GM12878 (cell line): ENCODE measurements at regions not wholly inside any gene's neighbourhood (a gene's known extent, or its start where the extent isn't known, plus 50 kb on each side); places are given as distances from the start of the nearest gene placed in this dataset.

ENCODE experiments used
- ATAC-seq: fragments of 200-7000 bp; cut with Tn5 transposase; 3 replicates; pipeline ENCODE4 v1.9.1; 2020; ENCODE audit warnings: mild to moderate bottlenecking, moderate library complexity
- BruUV-seq: library from RNA; stranded (reverse); fragments of 400-500 nt; replicated peaks from 2 replicates; lab custom pipeline; 2021; lab: Mats Ljungman, UMichigan
- CTCF ChIA-PET: fragments of 300-600 bp; sonication (Branson Sonifier 250); formaldehyde crosslinking; extraction: SDS; loops from one replicate; lab custom pipeline; 2021; ENCODE audit warnings: inconsistent platforms; lab: Yijun Ruan, JAX
- POLR2A ChIA-PET: fragments of 350-600 bp; formaldehyde crosslinking; extraction: SDS; loops from one replicate; lab custom pipeline; 2021; ENCODE audit warnings: inconsistent platforms; lab: Charles Lee
- RAD21 ChIA-PET: fragments of 300-600 bp; sonication (Branson Sonifier 250); formaldehyde crosslinking; loops from one replicate; lab custom pipeline; 2023; ENCODE audit warnings: antibody characterized with exemption; ENCODE audit not compliant: unreplicated experiment; lab: Charles Lee
- SMC1A ChIA-PET: fragments of 300-600 bp; sonication (Branson Sonifier 250); formaldehyde crosslinking; loops from one replicate; lab custom pipeline; 2023; ENCODE audit not compliant: unreplicated experiment, uncharacterized antibody; lab: Charles Lee
- DNase-seq: peaks from one replicate; pipeline ENCODE4 v3.0.0-alpha.2; 2011; ENCODE audit warnings: low read depth, low spot score
- FAIRE-seq: peaks from 3 replicates; lab custom pipeline; 2011; peaks lifted over from hg19 to GRCh38; lab: Jason Lieb, UNC
- H2AFZ ChIP-seq: 2 replicates; pipeline ENCODE4 v1.6.0; 2011; ENCODE audit warnings: low read depth, low read length, control low read depth; ENCODE audit not compliant: control insufficient read depth
- H3K27ac ChIP-seq: 2 replicates; pipeline ENCODE4 v1.5.1; 2011; ENCODE audit warnings: control low read depth; ENCODE audit not compliant: control insufficient read depth, insufficient read depth
- H3K27me3 ChIP-seq, 2 experiments: replicated peaks in 1 of 2; 2 replicates each; pipeline versions ENCODE4 v1.6.0 to v1.6.1; 2011; ENCODE audit warnings: low read length in 1 of 2; ENCODE audit not compliant: control insufficient read depth in 2 of 2, insufficient read depth in 2 of 2
- H3K36me3 ChIP-seq, 2 experiments: 2 replicates each; pipeline ENCODE4 v1.5.1; 2011; ENCODE audit warnings: low read length in 1 of 2; ENCODE audit not compliant: control insufficient read depth in 2 of 2, insufficient read depth in 2 of 2
- H3K4me1 ChIP-seq: 2 replicates; pipeline ENCODE4 v1.6.1; 2011; ENCODE audit warnings: mild to moderate bottlenecking, low read length, moderate library complexity, mixed read lengths; ENCODE audit not compliant: control insufficient read depth, insufficient read depth
- H3K4me2 ChIP-seq: 2 replicates; pipeline ENCODE4 v1.6.0; 2011; ENCODE audit warnings: control low read depth; ENCODE audit not compliant: control insufficient read depth, insufficient read depth
- H3K4me3 ChIP-seq: fragments of 200-600 bp; sonication (generic); 2 replicates; pipeline ENCODE4 v1.5.1; 2016
- H3K79me2 ChIP-seq: 2 replicates; pipeline ENCODE4 v1.6.0; 2011; ENCODE audit warnings: low read length; ENCODE audit not compliant: control insufficient read depth, insufficient read depth
- H3K9ac ChIP-seq: 2 replicates; pipeline ENCODE4 v1.8.0; 2011; ENCODE audit warnings: low read length, control low read depth, mixed read lengths; ENCODE audit not compliant: control insufficient read depth, insufficient read depth
- H3K9me3 ChIP-seq: replicated peaks from 3 replicates; pipeline ENCODE4 v1.5.1; 2011; ENCODE audit warnings: mild to moderate bottlenecking, low read length; ENCODE audit not compliant: control insufficient read depth, insufficient read depth
- H4K20me1 ChIP-seq: 2 replicates; pipeline ENCODE4 v1.6.0; 2011; ENCODE audit not compliant: control insufficient read depth, insufficient read depth
- CEBPB ChIP-seq, 2 experiments: fragments of 150-350 bp in 1 of 2; IDR thresholded peaks; 2 replicates each; pipeline ENCODE4 v1.6.1; 2012 to 2014; ENCODE audit warnings: low read depth in 2 of 2, low read length in 2 of 2, borderline replicate concordance in 1 of 2, inconsistent platforms in 1 of 2
- DPF2 ChIP-seq: fragments of 450-650 bp; IDR thresholded peaks from 2 replicates; pipeline ENCODE4 v1.6.1; 2017; ENCODE audit warnings: mild to moderate bottlenecking
- RFX5 ChIP-seq: IDR thresholded peaks from 2 replicates; pipeline ENCODE4 v1.6.1; 2011; ENCODE audit warnings: low read depth, low read length, improper control_type of control experiment
- RUNX3 ChIP-seq: IDR thresholded peaks from 2 replicates; pipeline ENCODE4 v1.6.1; 2012; ENCODE audit warnings: low read length, inconsistent platforms
- TAF1 ChIP-seq: IDR thresholded peaks from 2 replicates; pipeline ENCODE4 v1.6.1; 2011; ENCODE audit warnings: mild to moderate bottlenecking, low read depth, low read length, borderline replicate concordance
- WRNIP1 ChIP-seq: IDR thresholded peaks from 2 replicates; pipeline ENCODE4 v1.6.1; 2011; ENCODE audit warnings: low read depth, low read length, improper control_type of control experiment, borderline replicate concordance
- ZBTB40 ChIP-seq: fragments of 450-650 bp; IDR thresholded peaks from 2 replicates; pipeline ENCODE4 v1.6.1; 2016; ENCODE audit warnings: mild to moderate bottlenecking, moderate library complexity, borderline replicate concordance
- ZNF274 ChIP-seq: IDR thresholded peaks from one replicate; pipeline ENCODE4 v1.8.0; 2011; ENCODE audit not compliant: insufficient read length, insufficient read depth
- WGBS: methylation state at CpG from one replicate; pipeline ENCODE4 v1.1.6; 2016; ENCODE audit warnings: low lambda C conversion rate; ENCODE audit not compliant: insufficient replicate concordance, insufficient coverage; ENCODE audit errors: missing lambda C conversion rate; 5-methylcytosine and 5-hydroxymethylcytosine counted together
- in situ Hi-C: fragments of 300-500 bp; cut with MboI; formaldehyde crosslinking; loops from 9 replicates; pipeline ENCODE4 v1.14.3; 2018; ENCODE audit warnings: mixed read lengths
- intact Hi-C: fragments of 100-400 bp; cut with micrococcal nuclease; formaldehyde crosslinking; loops from one replicate; pipeline ENCODE4 v1.14.2; 2022; ENCODE audit not compliant: unreplicated experiment

DNA sequence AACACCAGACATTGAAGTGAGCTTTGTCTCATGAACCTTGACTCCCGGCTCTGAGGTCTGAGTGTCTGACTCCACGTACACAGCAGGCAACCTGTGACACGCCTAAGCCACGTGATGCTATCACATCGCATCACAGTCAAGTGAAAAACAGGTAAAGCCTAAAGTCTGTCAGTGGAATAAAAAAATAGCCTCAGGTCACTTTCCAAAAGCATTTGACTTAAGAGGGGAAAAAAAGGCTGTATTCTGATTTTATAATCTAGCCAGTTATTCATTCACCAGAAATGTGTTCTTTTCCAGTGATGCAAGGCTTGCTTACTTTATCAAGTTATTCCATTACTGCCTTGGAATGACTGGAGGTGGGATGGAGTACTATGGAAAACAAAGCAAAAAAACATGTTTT is 163.2 kb upstream of the HMCN1 start (continued):
- no peak for TF ChIP-seq ZBTB40
- no peak for TF ChIP-seq ZNF274
- no peak for TF ChIP-seq RFX5
- no peak for TF ChIP-seq DPF2
- TF ChIP-seq TAF1: no peak
- TF ChIP-seq WRNIP1: no peak

DNA sequence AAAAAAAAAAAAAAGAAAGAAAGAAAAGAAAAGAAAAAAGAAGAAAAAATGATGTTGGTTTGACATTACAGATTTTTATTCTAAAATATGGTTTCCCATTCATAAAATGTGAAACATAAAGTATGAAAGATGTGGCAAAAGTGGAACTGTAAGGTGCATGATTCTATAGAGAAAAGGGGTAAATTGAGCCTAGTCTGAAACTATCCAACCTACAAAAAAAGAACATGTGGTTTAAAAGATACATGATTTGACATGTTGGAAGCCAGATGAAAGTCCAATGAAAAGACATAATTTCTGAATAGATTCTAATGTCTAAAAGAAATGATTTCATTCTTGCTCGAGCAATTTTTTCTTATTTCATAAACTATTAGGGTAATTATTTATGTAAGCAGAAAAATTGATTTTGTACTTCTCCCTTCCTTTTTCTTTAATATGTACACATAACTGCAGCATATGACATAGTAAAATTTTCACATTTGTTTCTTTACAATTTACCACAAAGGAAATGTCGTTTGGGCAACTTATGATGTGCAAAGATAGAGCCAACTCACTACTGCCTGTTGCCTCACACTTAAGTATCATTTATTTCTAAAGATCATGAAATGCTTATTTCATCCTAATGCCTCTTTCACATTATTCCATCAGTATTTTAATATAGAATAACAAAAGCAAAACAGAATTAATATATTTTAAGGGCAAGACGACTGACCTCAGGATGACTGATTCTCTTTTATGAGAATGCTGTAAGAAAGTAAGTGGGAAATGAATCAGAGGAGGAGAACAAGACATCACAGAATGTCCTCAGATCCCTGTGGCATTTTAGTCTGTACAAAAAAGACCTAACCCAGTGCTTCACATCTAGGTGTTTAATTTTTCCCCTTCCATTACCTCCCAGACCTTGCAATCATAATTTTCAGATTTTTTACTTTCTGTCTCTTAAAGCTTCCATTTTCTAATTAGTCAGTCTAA is 165.8 kb upstream of the HMCN1 start:
- Histone ChIP-seq H3K9ac (no peak overlapping the region), H3K9me3 (no peaks in the 10 kb centered on the region), H4K20me1 (no peaks in the 10 kb centered on the region), H3K79me2 (no peaks in the 10 kb centered on the region), H3K4me3 (no peak overlapping the region), H3K4me2 (no peak overlapping the region), H3K4me1 (no peaks in the 10 kb centered on the region), H3K36me3 (no peaks in the 10 kb centered on the region), H3K27ac (no peak overlapping the region), H2AFZ (no peak overlapping the region), H3K27me3 (no peaks in the 10 kb centered on the region)
- SMC1A ChIA-PET: interaction anchor here (0.7 to 3.8 kb wide), 3 partner anchors 9 to 81 kb away, joined by 3 to 17 read pairs (median 3); no protein-coding TSS in a partner anchor
- CTCF ChIA-PET: no interaction called here
- DNase-seq (no peak), ATAC-seq (peak; percentile 40; the same call in 1 of the 3 replicates), FAIRE-seq (peak; percentile 80)
- POLR2A ChIA-PET: no interaction called here
- no TSS peak for BruUV-seq
- no peak for TF ChIP-seq CEBPB (IDR thresholded peaks at IDR 0.05; ENCODE audit: borderline replicate concordance in 1 of 2, low read depth in 2 of 2, low read length in 2 of 2)
- peak; percentile 50; the same call in 1 of the 2 replicates for TF ChIP-seq RUNX3
- intact Hi-C loops: no loop called here
- RAD21 ChIA-PET: interaction anchor here (1.3 kb wide), 1 partner anchor 27 kb away, joined by 6 read pairs; no protein-coding TSS in a partner anchor
- 31% methylated on average over 3 of the region's 3 CpGs for WGBS
- in situ Hi-C loops: no loop called here
